ENCODE measurements at regions not wholly inside any gene's neighbourhood (a gene's known extent, or its start where the extent isn't known, plus 50 kb on each side); places are given as distances from the start of the nearest gene placed in this dataset.
"Not testable (repeated sequence)": the region's sequence is repeated elsewhere in the genome, so short reads cannot be mapped to it uniquely, and the experiment has no call there.

- H3K27ac ChIP-seq: no peak overlapping the region
- H3K4me3 ChIP-seq: no peak overlapping the region
Observed at GRCh38 chr5:90214991-90215390, 194.6 kb downstream of the CETN3 start.

DNA sequence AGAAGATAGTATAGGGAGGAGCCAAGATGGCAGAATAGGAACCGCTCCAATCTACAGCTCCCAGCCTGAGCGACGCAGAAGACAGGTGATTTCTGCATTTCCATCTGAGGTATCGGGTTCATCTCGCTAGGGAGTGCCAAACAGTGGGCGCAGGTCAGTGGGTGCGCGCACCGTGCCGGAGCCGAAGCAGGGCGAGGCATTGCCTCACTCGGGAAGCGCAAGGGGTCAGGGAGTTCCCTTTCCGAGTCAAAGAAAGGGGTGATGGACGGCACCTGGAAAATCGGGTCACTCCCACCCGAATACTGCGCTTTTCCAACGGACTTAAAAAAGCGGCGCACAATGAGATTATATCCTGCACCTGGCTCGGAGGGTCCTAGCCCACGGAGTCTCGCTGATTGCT, 201.2 kb downstream of the CETN3 start:
- H3K27ac ChIP-seq: not testable (repeated sequence)
- peak overlapping the region in 2 of 7 experiments; percentile 7 to 20 for H3K4me3 ChIP-seq

DNA sequence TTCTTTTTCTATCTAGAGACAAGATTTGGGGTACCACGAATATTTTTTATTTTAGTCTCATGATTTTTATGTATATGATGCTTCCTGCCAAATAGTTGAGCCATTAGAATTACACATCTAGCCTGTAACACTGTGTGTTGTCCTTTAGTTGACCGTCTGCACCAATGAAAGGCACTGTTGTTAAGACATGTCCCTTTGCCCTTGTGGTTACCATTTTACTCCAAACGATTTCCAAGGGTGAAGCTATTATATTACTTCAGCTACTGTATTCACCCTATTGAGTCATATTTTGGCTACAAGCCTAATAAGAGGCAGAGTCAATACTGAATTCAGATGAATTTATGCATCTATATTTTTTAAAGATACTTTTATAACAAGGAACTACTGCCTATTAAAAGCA, 207.6 kb downstream of the CETN3 start:
- Histone ChIP-seq H3K27ac (no peak overlapping the region), H3K4me3 (no peak overlapping the region)

GRCh38 chr5:90193185-90193822, 216.3 kb downstream of the CETN3 start:
- Histone ChIP-seq H3K27ac (no peak overlapping the region), H3K4me3 (no peak overlapping the region)

DNA sequence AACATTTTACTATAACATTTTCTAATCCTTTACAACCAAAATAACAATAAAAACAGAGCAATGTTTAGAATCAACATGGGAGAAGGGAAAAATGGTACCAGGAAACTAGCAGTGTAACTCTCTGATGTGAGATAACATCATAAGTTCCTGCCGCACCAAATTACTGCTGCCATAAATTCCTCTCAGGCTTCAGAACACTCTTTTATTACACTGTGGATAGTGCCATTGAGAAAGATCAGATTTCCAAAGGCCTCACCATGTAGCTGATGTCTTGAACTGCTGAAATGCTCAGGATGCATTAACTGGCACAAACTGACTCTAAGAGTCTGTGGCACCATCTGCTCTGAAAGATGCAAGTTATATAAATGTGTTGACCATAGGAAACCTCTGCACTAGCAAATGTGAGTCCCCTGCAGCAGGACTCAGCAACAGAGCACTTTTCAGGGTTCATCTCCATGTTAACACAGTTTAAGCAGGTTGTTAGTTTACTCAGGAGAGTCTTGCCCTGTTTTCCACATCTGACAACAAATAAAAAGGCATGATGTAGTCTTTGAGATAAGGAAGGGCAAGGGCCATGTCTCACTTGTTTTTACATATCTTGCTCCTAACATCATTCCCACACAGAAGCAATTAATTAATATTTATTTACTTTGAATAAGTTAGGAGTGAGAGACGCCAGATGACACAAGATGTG, 218.1 kb downstream of the CETN3 start:
- Histone ChIP-seq H3K4me3 (no peak overlapping the region), H3K27ac (no peak overlapping the region)

GRCh38 chr5:90185897-90186468, 223.6 kb downstream of the CETN3 start:
- Histone ChIP-seq H3K27ac (no peak overlapping the region), H3K4me3 (no peak overlapping the region)

- no peak overlapping the region for H3K27ac ChIP-seq
- no peak overlapping the region for H3K4me3 ChIP-seq
Observed at GRCh38 chr5:90184764-90185163, 224.8 kb downstream of the CETN3 start.

GRCh38 chr5:90182726-90183125, 226.8 kb downstream of the CETN3 start:
- Histone ChIP-seq H3K4me3 (no peak overlapping the region), H3K27ac (no peak overlapping the region)

DNA sequence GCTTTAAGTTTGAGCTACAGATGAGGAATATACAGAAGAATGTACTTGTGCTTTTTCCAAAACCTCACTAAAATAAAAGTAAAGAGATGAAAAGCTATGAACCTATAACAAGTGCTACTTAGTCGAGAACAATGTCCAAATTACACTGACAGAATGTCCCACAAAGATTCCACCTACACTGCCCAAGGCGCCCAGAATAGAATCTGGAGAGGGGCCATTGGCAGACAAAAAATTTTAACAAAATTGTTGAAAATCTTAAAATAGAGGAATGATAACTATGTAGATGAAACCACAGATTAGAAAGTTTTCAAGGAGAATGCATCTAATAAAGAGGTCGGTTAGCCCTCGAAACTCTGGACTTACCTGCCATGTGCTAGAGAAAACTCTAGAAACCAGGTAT, 235.3 kb downstream of the CETN3 start:
- Histone ChIP-seq H3K27ac (no peak overlapping the region), H3K4me3 (no peak overlapping the region)

DNA sequence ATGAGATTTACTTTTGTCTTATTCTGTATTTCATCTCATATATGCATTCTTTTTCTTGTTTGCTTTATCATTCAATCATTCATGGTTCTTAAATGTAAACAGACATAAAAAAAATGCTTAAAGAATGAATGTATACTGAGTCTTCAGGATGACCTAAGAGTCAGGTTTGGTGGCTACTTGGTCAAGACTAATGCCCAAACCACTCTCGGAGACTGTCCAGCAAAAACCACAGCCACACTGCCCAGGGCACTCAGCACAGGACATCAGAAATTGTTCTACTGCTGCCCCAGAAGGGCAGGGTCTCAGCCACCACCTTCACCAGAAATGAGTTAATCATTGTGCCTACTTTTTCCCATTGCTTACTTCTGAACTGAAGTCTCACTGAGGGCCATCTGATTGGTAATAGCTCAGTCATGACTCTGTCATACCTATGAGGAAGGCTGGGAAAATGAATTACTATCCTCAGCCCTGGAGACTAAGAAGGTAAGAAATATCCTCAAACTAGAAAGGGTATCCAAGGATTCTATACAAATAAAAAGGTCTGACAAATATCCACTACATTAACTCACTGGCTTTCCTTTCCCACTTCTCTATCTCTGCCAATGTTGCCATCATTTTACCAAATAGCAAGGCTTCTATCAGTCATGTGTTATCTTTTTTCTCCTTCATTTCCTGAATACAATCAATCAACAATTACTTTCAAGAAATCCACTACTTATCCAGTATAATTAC, 236.1 kb downstream of the CETN3 start:
- Histone ChIP-seq H3K27ac (no peak overlapping the region), H3K4me3 (no peak overlapping the region)

GRCh38 chr5:90171466-90171865, 238.1 kb downstream of the CETN3 start:
- Histone ChIP-seq H3K4me3 (no peak overlapping the region), H3K27ac (no peak overlapping the region)

GRCh38 chr5:90170261-90170660, 239.3 kb downstream of the CETN3 start:
- no peak overlapping the region for H3K4me3 ChIP-seq
- no peak overlapping the region for H3K27ac ChIP-seq

DNA sequence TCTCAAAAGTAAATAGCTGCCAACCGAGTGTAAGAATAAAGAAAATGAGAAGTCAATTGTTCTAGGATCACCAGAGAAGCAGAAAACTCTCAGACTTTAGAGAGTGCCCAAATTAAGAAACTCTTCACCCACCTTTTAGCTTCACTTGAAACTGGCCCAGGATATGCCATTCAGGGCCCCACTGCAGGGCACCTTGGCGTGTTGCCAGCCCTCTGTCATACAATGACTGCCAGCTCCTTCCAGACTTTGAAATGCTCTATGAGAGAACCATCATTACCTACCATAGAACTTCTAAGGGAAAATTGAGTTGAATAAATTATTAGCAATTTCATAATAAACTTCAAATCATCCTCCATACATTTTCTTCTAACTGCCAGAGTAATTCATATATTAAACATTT, 240.5 kb downstream of the CETN3 start:
- H3K4me3 ChIP-seq: no peak overlapping the region
- peak overlapping the region in 1 of 21 experiments; percentile 45 for H3K27ac ChIP-seq

- Histone ChIP-seq H3K4me3 (no peak overlapping the region), H3K27ac (no peak overlapping the region)
Observed at GRCh38 chr5:90168399-90168798, 241.2 kb downstream of the CETN3 start.

DNA sequence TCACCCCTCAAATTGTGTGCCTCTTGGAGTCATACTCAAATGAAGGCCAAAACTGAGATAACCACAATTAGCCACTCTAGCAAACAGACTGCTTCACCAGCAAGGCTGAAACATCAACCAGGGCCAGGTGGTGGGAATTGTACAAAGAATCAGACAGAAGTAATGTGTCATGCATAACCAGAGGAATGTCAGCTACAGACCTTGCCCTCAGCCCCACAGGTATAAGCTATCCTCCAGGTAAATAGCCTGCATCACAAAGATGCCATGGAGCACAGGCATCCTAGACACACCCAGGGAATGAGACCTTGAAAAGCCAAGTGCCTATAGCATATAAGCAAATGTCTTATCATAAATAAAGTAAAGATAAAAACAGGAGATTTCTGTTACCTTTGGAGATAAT, 242.7 kb downstream of the CETN3 start:
- H3K27ac ChIP-seq: no peak overlapping the region
- H3K4me3 ChIP-seq: no peak overlapping the region

GRCh38 chr5:90162324-90162723, 247.2 kb downstream of the CETN3 start:
- H3K27ac ChIP-seq: no peak overlapping the region
- H3K4me3 ChIP-seq: no peak overlapping the region

DNA sequence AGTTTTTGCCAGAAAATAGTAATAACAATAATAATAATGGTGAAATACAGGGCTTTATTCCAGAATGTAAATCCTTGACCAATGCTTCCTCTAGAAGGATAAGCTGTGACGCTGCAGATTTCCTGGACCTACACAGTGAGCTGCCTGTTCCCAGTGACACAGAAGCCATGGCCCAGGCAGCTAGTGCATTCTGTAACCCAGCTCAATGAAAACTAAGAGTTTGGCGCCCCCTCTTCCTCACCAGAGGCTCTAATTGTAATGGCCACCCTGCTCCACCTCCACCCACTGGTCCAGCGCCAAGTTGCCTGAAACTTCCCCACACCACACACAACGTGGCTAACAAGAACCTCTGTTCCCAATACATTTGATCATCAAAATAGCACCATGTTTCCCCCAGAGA, 248.1 kb downstream of the CETN3 start:
- Histone ChIP-seq H3K4me3 (no peak overlapping the region), H3K27ac (no peak overlapping the region)

GRCh38 chr5:90158131-90158530, 251.4 kb downstream of the CETN3 start:
- H3K4me3 ChIP-seq: no peak overlapping the region
- H3K27ac ChIP-seq: no peak overlapping the region

DNA sequence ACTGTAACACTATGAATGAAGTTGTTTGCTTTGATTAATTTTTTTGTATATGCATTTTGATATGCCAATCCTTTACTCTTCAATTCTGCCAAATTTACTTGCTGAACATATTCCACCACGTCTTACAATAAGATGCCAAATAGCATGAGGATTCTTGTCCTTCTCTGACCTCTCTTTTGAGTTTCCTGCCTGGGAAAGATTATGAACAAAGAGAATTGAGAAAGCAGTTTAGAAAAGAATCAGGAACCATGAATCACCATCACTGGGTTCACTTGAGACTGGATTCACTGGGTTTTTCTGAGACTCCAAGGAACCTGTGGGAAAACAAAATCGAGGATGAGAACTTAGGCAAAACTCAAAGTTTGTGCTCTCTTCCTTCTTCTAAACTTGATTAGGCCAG, 256.5 kb downstream of the CETN3 start:
- H3K4me3 ChIP-seq: no peak overlapping the region
- no peak overlapping the region for H3K27ac ChIP-seq

DNA sequence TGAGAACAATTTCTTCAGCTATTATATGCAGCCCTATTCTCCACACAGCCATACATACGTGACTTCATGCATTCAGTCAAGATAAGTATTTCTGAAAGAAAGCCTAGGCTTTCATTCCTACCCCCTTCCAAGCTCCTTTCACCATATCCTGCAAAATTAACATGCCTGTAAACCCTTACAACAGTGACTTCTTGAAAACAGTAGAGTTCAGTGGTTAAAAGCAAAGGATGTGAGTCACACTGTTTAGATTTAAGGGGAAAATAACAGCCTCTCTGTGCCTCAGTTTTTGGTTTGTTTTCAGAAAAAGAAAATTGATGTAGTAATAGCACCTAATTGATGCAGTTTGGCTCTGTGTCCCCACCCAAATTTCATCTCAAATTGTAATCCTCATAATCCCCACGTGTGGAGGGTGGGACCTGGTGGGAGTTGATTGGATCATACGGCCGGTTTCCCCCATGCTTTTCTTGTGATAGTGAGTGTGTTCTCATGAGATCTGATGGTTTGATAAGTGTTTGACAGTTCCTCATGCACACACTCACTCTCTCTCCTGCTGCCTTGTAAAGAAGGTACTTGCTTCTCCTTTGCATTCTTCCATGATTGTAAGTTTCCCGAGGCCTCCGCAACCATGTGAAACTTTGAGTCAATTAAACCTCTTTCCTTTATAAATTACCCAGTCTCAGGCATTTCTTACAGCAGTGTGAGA, 264.8 kb downstream of the CETN3 start:
- H3K27ac ChIP-seq: no peak overlapping the region
- no peak overlapping the region for H3K4me3 ChIP-seq
